ENCODE measurements at regions not wholly inside any gene's neighbourhood (a gene's known extent, or its start where the extent isn't known, plus 50 kb on each side); places are given as distances from the start of the nearest gene placed in this dataset.
"Not testable (repeated sequence)": the region's sequence is repeated elsewhere in the genome, so short reads cannot be mapped to it uniquely, and the experiment has no call there.

DNA sequence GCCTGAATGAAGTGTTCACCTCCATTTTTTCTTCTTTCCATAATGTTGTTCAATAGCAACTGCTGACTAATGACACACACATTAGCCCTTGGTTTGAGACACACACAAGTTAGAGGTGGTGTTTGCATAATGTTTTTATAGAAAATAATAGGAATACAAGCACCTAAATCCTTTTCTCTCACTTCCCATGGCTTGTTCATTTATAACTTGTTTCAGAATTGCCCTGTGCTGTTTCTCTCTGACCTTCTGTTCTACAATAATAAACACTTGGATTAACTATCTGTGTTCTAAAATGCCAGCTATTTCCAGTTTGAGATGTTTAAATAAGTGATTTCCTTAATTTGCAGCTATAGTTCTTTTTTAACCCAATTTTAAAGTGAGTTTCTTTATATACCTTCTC lies 525.1 kb upstream of the ROBO2 start:
- Histone ChIP-seq H3K9ac (ENCODE audit: low read depth, low read length) (no peak overlapping the region), H3K27ac (ENCODE audit: low read depth, low read length) (no peak overlapping the region)

DNA sequence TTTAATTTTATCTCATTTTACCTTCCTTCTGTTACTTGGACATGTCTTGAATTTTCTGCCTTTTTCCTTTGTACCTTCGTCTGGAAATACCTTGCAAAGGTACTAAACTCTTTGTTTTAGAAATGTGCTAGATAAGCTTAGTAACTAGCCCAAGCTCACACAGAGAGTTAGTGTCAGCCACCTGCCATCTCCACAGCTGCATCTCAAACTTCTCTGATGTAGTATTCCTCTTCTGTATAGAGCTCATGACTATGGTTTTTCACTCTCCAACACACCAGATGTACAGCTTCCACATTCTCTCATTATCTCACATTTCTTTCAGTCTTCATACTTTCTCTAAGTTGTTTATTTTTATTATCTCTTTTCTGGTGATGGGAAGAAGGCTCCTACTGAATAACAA lies 516.6 kb upstream of the ROBO2 start:
- Histone ChIP-seq H3K9ac (ENCODE audit: low read depth, low read length) (no peak overlapping the region), H3K4me3 (ENCODE audit: low read length) (no peak overlapping the region), H3K36me3 (ENCODE audit: insufficient read depth, low read length) (no peaks in the 10 kb centered on the region), H3K27ac (ENCODE audit: low read depth, low read length) (no peak overlapping the region), H3K4me1 (ENCODE audit: insufficient read depth, low read length) (no peaks in the 10 kb centered on the region), H3K9me3 (ENCODE audit: insufficient read depth, low read depth, low read length) (no peaks in the 10 kb centered on the region), H3K27me3 (ENCODE audit: insufficient read depth, low read length) (no peaks in the 10 kb centered on the region)
- WGBS, result 80% methylated on average over 1 of the region's 1 CpG

More for the DNA sequence above, 525.1 kb upstream of the ROBO2 start:
- Histone ChIP-seq H3K9me3 (ENCODE audit: insufficient read depth, low read depth, low read length) (no peaks in the 10 kb centered on the region), H3K36me3 (ENCODE audit: insufficient read depth, low read length) (no peaks in the 10 kb centered on the region), H3K27me3 (ENCODE audit: insufficient read depth, low read length) (no peaks in the 10 kb centered on the region), H3K4me3 (ENCODE audit: low read length) (no peak overlapping the region), H3K4me1 (ENCODE audit: insufficient read depth, low read length) (no peaks in the 10 kb centered on the region)

DNA sequence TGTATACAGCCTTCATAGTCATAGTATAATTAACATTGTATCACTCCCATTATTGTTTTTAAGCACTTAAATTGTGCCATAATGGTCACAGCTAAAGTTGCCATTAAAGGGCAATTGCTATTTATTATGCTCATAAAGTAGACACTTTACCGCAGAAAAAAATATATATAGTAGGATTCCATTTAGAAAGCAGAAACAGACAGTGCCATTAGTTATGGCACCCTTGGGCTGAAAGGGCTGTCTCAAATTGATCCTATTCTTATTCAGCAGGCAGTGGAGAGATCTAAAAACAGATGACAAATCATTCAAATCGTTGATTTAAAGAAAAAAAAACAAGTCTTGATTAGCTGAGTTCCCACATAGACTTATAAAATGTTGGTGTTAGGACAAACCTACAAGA lies 514.2 kb upstream of the ROBO2 start:
- no peaks in the 10 kb centered on the region for H3K4me1 ChIP-seq (ENCODE audit: insufficient read depth, low read length)
- no peaks in the 10 kb centered on the region for H3K27me3 ChIP-seq (ENCODE audit: insufficient read depth, low read length)
- 100% methylated on average over 1 of the region's 2 CpGs for WGBS
- H3K9me3 ChIP-seq (ENCODE audit: insufficient read depth, low read depth, low read length), result no peaks in the 10 kb centered on the region
- H3K4me3 ChIP-seq (ENCODE audit: low read length), result no peak overlapping the region
- H3K9ac ChIP-seq (ENCODE audit: low read depth, low read length), result no peak overlapping the region
- no peaks in the 10 kb centered on the region for H3K36me3 ChIP-seq (ENCODE audit: insufficient read depth, low read length)
- H3K27ac ChIP-seq (ENCODE audit: low read depth, low read length), result no peak overlapping the region

DNA sequence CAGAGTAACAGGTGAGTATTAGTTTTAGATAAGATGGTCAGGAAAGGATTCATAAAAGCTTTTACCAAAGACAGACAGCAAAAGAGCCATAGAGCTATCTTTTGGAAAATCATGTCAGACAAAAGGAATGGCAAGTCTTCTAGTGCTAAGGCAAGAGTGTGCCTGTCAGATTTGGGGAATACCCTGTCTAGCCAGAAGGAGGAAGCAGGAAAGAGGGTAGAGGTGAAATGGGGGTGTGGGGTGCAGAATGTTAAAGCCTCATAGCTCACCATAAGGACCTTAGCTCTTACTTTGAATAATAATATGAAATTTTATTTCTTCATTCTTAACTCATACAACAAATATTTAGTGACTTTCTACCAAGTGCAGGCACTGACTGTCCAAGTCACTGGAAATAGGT lies 512.1 kb upstream of the ROBO2 start:
- H3K4me1 ChIP-seq (ENCODE audit: insufficient read depth, low read length), result no peaks in the 10 kb centered on the region
- H3K4me3 ChIP-seq (ENCODE audit: low read length), result no peak overlapping the region
- no peaks in the 10 kb centered on the region for H3K27me3 ChIP-seq (ENCODE audit: insufficient read depth, low read length)
- H3K36me3 ChIP-seq (ENCODE audit: insufficient read depth, low read length), result no peaks in the 10 kb centered on the region
- H3K9me3 ChIP-seq (ENCODE audit: insufficient read depth, low read depth, low read length), result no peaks in the 10 kb centered on the region
- no peak overlapping the region for H3K9ac ChIP-seq (ENCODE audit: low read depth, low read length)
- H3K27ac ChIP-seq (ENCODE audit: low read depth, low read length), result no peak overlapping the region

DNA sequence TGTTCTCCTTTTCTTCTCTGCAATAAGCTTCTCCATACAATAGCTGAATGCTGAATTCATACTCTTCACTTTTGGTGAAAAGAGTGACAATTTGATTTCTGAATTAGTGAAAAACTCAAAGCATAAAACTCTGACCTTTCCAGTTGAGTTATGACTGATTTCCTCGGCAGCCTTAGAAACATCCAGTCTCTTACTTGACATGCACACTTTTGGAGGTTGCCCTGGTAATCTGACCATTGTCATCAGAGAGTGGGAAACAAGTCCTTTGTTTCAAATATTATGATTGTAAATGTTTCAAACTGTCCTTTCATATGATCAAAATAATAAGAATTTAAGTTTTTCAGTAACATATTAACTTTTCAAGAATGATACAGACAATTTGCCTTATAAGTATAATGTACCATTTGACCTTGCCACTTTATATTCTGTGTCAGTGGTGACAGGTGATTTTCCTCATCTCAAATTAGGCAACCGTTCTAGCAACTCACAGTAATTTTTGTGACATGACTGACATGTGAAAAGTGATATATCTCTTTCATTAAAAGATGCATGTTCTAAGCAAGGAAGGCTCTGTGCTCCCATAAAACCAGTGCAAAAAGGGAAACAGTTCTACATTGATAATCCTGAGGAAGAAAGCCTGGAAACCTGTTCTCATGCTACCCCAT lies 507.6 kb upstream of the ROBO2 start:
- H3K27me3 ChIP-seq (ENCODE audit: insufficient read depth, low read length), result no peaks in the 10 kb centered on the region
- H3K4me3 ChIP-seq (ENCODE audit: low read length), result no peak overlapping the region
- no peaks in the 10 kb centered on the region for H3K9me3 ChIP-seq (ENCODE audit: insufficient read depth, low read depth, low read length)
- H3K4me1 ChIP-seq (ENCODE audit: insufficient read depth, low read length), result 0 out of 2 replicates have a peak, but pooled peaks cover 5% of the 10 kb centered on the region
- no peak overlapping the region for H3K9ac ChIP-seq (ENCODE audit: low read depth, low read length)
- 96% methylated on average over 1 of the region's 2 CpGs for WGBS
- H3K36me3 ChIP-seq (ENCODE audit: insufficient read depth, low read length), result no peaks in the 10 kb centered on the region
- H3K27ac ChIP-seq (ENCODE audit: low read depth, low read length), result no peak overlapping the region

DNA sequence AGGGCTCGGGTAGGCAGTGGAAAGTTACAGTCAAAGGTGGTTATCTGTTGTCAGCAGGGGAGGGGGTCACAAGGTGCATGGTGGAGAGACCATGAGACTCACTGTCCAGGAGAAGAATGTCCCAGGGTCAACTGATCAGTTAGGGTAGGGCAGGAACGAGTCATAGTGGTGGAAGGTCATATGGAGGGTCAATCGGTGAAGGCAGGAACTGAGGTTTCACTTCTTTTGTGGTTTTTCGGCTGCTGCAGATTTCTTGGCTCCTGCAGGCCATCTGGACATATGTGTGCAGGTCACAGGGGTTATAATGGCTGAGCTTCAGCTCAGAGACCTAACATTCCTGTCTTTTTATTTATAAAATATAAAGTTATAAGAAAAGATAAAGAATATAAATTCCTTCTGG lies 506.2 kb upstream of the ROBO2 start:
- not testable (repeated sequence) for H3K27ac ChIP-seq (ENCODE audit: low read depth, low read length); H3K4me1 ChIP-seq (ENCODE audit: insufficient read depth, low read length); H3K4me3 ChIP-seq (ENCODE audit: low read length); H3K27me3 ChIP-seq (ENCODE audit: insufficient read depth, low read length); H3K36me3 ChIP-seq (ENCODE audit: insufficient read depth, low read length); H3K9ac ChIP-seq (ENCODE audit: low read depth, low read length); H3K9me3 ChIP-seq (ENCODE audit: insufficient read depth, low read depth, low read length)
- WGBS, result 88% methylated on average over 4 of the region's 4 CpGs

DNA sequence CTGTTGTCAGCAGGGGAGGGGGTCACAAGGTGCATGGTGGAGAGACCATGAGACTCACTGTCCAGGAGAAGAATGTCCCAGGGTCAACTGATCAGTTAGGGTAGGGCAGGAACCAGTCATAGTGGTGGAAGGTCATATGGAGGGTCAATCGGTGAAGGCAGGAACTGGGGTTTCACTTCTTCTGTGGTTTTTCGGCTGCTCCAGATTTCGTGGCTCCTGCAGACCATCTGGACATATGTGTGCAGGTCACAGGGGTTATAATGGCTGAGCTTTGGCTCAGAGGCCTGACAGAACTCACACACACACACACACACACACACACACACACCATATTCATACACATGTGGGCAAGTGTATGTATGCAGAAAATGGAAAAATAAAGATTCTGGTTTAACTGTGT lies 502.0 kb upstream of the ROBO2 start:
- not testable (repeated sequence) for H3K27ac ChIP-seq (ENCODE audit: low read depth, low read length); H3K27me3 ChIP-seq (ENCODE audit: insufficient read depth, low read length); H3K4me3 ChIP-seq (ENCODE audit: low read length); H3K9me3 ChIP-seq (ENCODE audit: insufficient read depth, low read depth, low read length); H3K9ac ChIP-seq (ENCODE audit: low read depth, low read length); H3K36me3 ChIP-seq (ENCODE audit: insufficient read depth, low read length)
- H3K4me1 ChIP-seq (ENCODE audit: insufficient read depth, low read length), result peaks cover 12% of the 10 kb centered on the region
- WGBS, result 90% methylated on average over 3 of the region's 3 CpGs

DNA sequence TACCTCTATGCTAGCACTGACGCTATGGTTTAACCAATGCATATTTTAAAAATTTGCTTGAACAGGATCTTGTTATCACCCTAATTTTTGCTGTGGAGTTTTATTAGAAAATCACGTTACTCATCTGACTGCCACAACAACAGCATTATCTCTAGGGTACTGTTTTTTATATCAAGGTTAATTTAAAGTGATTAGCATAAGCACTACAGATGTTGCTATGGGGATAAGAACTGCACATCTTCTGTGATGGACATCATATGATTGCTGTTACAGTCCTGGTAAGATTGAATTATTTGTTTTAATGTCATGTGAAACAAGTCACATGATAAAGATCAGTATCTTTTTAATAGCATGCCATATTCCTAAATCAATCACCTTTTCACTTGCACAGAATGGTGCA lies 492.2 kb upstream of the ROBO2 start:
- WGBS, result 100% methylated on average over 1 of the region's 2 CpGs
- H3K4me1 ChIP-seq (ENCODE audit: insufficient read depth, low read length), result no peaks in the 10 kb centered on the region
- no peak overlapping the region for H3K27ac ChIP-seq (ENCODE audit: low read depth, low read length)
- no peaks in the 10 kb centered on the region for H3K27me3 ChIP-seq (ENCODE audit: insufficient read depth, low read length)
- no peak overlapping the region for H3K9ac ChIP-seq (ENCODE audit: low read depth, low read length)
- H3K9me3 ChIP-seq (ENCODE audit: insufficient read depth, low read depth, low read length), result peaks cover 16% of the 10 kb centered on the region
- no peak overlapping the region for H3K4me3 ChIP-seq (ENCODE audit: low read length)
- H3K36me3 ChIP-seq (ENCODE audit: insufficient read depth, low read length), result no peaks in the 10 kb centered on the region

DNA sequence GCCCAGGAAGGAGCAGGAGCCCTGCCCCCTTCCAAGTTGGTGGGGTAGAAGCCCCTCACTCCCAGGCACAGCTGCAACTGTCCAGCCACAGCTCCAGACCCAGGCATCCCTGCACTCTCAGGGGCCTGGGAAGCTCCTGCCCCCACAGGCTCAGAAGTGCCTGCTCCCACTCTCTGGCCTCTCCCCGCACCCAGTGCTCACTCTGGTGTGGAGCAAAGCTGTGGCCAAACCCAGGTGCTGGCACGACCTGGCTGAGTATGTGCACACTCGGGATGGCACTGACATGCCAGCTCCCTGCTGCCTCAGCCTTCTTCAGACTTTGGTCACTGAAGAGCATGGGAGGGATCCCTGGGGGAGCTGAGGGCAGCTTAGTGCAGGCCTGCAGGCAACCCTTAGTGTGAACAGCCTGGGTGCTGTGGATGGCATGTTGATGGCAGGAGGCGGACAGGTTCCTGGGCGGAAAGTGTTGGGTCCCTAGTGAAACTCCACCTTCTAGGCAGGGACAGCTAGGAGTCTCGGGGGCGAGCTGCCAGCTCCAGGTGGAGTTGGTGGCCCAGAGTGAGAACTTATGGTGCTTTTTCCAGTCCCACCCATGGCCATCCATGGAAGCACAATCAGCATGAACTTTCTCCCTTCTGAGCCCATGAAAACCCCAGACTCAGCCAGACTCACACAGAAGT lies 489.2 kb upstream of the ROBO2 start:
- Histone ChIP-seq H3K27ac (ENCODE audit: low read depth, low read length) (no peak overlapping the region), H3K9ac (ENCODE audit: low read depth, low read length) (no peak overlapping the region), H3K4me3 (ENCODE audit: low read length) (no peak overlapping the region), H3K36me3 (ENCODE audit: insufficient read depth, low read length) (no peaks in the 10 kb centered on the region), H3K27me3 (ENCODE audit: insufficient read depth, low read length) (no peaks in the 10 kb centered on the region), H3K9me3 (ENCODE audit: insufficient read depth, low read depth, low read length) (peaks cover 16% of the 10 kb centered on the region), H3K4me1 (ENCODE audit: insufficient read depth, low read length) (no peaks in the 10 kb centered on the region)
- 94% methylated on average over 7 of the region's 7 CpGs for WGBS

DNA sequence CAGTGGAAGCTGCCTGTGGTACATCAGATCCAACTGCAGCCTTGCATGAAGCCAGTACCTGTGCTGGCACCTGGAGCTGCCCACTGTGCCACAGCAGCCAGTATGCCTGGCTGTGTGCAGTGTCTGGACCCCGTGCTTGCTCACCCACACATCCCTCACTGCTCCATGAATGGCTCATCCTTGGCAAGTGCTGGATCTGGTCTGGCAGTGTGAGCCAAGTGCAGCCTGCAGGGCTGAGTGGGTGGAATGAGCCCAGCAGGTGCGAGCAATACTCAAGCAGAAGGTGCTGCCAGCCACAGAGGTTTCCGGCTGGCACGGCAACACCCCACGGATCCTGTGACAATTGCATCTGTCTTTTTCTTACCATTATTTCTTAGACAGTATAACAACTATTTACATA lies 488.2 kb upstream of the ROBO2 start:
- 91% methylated on average over 5 of the region's 5 CpGs for WGBS
- H3K9ac ChIP-seq (ENCODE audit: low read depth, low read length), result no peak overlapping the region
- H3K4me3 ChIP-seq (ENCODE audit: low read length), result no peak overlapping the region
- H3K4me1 ChIP-seq (ENCODE audit: insufficient read depth, low read length), result no peaks in the 10 kb centered on the region
- H3K27ac ChIP-seq (ENCODE audit: low read depth, low read length), result no peak overlapping the region
- H3K27me3 ChIP-seq (ENCODE audit: insufficient read depth, low read length), result no peaks in the 10 kb centered on the region
- H3K36me3 ChIP-seq (ENCODE audit: insufficient read depth, low read length), result no peaks in the 10 kb centered on the region
- peaks cover 16% of the 10 kb centered on the region for H3K9me3 ChIP-seq (ENCODE audit: insufficient read depth, low read depth, low read length)

DNA sequence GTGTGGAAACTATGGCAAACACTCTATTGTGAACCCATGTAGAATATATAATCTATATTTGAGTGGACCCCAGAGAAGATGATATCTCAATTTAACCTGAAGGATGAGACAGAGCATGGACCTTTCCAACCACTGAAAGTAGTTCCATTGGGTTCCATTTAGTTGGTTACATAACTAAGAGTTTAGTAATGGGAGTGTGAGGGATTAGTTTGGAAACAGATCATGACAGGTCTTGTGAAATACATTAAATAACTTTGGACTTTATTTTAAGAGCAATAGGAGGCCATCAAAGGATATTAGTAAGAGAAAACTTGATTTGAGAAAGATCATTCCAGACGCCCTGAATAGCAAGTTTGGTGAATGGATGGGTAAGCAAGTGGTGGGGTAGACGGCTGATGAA lies 487.2 kb upstream of the ROBO2 start:
- no peaks in the 10 kb centered on the region for H3K4me1 ChIP-seq (ENCODE audit: insufficient read depth, low read length)
- H3K27me3 ChIP-seq (ENCODE audit: insufficient read depth, low read length), result no peaks in the 10 kb centered on the region
- no peak overlapping the region for H3K27ac ChIP-seq (ENCODE audit: low read depth, low read length)
- WGBS, result 71% methylated on average over 2 of the region's 2 CpGs
- peaks cover 16% of the 10 kb centered on the region for H3K9me3 ChIP-seq (ENCODE audit: insufficient read depth, low read depth, low read length)
- H3K36me3 ChIP-seq (ENCODE audit: insufficient read depth, low read length), result no peaks in the 10 kb centered on the region
- no peak overlapping the region for H3K9ac ChIP-seq (ENCODE audit: low read depth, low read length)
- no peak overlapping the region for H3K4me3 ChIP-seq (ENCODE audit: low read length)

DNA sequence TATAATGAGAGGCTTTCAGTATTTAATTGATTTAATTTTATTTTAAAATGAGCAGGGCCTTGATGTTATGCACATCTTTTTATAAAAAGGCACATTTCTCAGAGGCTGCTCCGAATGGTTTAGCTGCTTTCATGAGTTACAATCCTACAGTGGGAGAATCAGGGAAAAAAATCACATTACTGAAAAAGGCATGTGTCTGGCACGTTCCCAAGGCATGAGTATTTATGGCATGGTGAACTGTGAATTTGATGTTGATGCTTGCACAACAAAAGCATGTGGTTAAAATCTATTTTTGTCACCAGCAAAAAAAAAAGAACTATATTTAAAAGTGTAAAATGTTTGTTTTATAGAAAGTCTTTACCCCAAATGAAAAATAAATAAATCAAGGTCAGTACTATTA lies 485.2 kb upstream of the ROBO2 start:
- H3K27ac ChIP-seq (ENCODE audit: low read depth, low read length), result no peak overlapping the region
- WGBS, result 86% methylated on average over 2 of the region's 2 CpGs

More for the DNA sequence above, 485.2 kb upstream of the ROBO2 start:
- no peak overlapping the region for H3K9ac ChIP-seq (ENCODE audit: low read depth, low read length)
- H3K4me3 ChIP-seq (ENCODE audit: low read length), result no peak overlapping the region
- H3K9me3 ChIP-seq (ENCODE audit: insufficient read depth, low read depth, low read length), result peaks cover 16% of the 10 kb centered on the region
- H3K36me3 ChIP-seq (ENCODE audit: insufficient read depth, low read length), result no peaks in the 10 kb centered on the region
- H3K27me3 ChIP-seq (ENCODE audit: insufficient read depth, low read length), result no peaks in the 10 kb centered on the region
- H3K4me1 ChIP-seq (ENCODE audit: insufficient read depth, low read length), result no peaks in the 10 kb centered on the region

Data from HUES64 (cell line).